AG20443 (cell line): ENCODE measurements at regions not wholly inside any gene's neighbourhood (a gene's known extent, or its start where the extent isn't known, plus 50 kb on each side); places are given as distances from the start of the nearest gene placed in this dataset.
A peak's percentile ranks its signal among the peaks of the same experiment; 100 is the strongest.

ENCODE experiments used
- DNase-seq: peaks from one replicate; pipeline ENCODE4 v3.0.0; 2012; ENCODE audit warnings: low spot score, mixed read lengths

DNA sequence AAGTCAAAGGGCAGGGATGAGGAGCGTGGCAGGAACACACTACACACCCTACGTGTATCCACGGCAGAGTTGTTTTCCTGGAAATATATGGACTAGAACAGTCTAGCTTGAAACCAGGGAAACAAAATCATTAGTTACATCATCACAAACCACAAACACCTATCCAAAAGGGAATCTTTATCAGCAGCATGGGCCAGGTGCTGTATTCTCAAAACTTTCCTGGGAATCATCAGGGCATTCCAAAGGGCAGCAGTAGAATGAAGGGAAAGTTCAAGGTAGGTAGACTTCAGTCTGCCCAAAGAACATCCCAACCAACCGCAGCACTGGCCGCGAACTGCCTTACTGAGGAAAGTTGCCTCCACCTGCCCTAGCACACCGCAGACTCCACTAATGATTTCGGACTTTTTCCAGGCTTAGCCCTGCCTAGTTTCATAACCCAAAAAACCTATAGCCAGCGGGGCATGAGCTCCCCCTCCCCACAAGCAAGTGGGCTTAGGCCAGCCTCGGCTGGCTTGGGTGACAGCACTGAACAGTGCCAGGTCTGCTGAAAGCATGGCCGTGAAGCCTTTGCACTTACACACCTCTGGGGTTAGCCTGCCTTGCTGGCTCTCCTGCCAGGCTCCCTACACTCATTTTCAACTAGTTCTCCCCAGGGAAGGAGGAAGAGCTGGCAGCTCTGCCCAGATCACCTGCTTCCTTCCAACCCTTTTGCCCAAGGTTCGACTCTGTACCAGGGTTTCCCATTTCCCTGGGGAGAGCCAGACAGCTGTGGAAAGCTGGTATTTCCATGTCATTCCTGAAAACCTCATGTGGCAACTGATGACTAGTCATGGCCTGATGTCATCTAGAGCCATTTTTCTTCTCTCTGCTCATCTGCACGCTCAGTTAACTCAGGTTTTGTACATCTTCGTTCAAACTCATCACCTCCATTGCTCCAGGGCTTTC lies 77.3 kb upstream of the UBAC2 start:
- DNase-seq, result peak; percentile 69

DNA sequence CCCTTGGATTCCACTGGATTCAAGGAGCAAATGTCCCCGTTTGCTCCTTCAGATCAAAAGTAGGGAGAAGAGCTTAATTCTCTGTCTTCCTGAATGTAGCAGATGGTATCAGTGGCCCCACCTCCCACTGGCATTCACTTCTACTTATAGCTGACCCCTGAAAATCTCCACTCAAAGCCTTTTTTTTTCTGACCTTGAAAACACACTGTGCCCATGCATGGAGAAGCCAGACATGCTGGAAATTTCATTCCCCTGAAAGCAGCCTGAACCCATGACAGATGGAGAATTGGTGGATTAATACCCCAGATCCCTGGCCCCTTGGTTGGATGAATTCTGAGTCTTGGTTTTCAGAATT lies 76.6 kb upstream of the UBAC2 start:
- no peak for DNase-seq

DNA sequence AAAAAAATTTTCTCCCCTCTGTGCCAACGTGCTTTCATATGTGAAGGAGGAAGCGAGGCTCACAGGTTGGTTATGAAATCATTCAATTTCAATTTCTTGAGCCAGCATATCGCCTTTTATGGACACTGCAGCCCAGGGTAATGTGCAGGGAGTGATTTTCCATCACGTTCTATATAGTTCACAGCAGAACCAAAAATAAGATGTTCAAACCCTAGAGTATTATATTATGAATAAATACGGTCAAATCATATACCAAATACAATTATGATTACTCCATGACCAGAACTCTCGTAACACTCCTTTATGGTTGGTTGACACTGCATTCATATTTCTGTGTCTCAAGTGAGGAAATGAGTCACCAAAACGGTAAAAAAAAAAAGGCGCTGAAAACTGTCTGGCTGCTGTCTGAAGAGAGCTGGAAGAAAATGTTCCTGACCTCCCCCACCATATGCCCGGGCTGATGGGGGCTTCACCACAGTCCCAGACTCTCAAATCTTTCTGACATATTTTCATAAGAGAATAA lies 75.8 kb upstream of the UBAC2 start:
- peak; percentile 66 for DNase-seq

DNA sequence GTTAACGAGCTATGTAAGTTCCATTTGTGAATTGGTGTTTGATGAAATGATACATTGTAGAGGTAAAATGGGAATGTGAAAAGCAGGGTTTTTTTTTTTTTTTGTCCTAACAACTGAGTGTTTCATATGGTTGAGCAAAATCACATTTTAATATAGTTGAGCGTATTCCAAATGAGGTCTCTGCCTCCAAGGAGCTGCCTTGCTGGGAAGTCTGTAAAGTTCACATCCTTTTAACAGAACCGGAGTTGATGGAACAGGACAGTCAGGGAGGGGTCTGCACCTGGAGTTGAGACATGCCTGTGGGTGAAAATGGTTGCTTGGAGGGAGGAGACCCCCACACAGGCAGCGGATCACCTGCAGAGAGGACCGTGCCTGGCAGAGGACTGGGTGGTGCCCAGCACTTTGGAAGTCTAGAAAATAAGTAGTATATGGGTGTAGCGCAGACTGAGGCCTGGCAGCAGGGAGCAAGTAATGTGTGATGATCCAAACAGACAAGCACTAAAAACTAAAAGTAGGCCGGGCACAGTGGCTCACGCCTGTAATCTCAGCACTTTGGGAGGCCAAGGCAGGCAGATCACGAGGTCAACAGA lies 75.2 kb upstream of the UBAC2 start:
- DNase-seq, result no peak

DNA sequence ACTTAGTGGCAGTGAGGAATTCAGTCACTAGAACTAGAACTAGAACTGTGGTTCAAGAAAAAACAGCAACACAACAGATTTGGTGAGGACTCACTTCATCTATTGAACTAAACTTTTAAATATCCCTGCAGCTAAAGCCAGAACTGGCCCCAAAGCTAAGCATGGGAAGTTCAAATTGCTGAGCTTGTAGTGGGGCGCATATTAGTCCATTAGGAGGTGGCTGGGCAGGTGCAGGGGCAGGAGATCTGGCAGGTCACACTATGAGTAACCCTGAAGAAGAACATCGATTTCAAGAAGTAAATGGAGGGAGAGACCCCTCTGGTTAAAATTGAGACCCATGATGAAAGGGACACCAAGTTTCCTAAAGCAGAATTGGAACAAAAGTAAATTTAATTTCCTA lies 73.8 kb upstream of the UBAC2 start:
- DNase-seq, result no peak

DNA sequence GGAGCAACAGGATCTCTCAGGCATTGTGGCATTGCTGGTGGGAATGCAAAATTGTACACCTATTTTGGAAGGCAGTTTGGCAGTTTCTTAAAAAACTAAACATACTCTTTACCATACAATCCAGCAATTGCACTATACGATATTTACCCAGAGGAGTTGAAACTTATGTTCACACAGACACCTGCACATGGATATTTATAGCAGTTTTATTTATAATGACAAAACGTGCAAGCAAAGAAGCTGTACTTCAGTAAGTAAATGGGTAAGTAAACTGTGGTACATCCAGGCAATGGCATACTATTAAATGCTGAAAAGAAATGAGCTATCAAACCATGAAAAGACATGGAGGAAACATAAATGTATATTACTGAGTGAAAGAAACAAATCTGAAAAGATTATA lies 71.6 kb upstream of the UBAC2 start:
- DNase-seq, result no peak

DNA sequence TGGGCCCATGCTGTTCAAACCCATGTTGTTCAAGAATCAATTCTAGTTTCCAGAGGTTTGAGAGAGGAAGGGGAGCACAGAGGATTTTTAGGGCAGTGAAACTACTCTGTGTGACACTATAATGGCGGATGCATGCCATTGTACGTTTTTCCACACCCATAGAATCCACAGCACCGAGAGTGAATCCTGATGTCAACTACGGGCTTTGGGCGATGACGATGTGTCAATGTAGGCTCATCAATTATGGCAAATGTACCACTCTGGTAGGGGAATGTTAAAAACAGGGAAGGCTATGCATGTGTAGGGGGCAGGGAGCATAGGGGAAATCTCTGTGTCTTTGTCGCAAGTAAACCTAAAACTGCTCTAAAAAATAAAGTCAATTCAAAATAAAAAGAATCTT lies 70.7 kb upstream of the UBAC2 start:
- no peak for DNase-seq

DNA sequence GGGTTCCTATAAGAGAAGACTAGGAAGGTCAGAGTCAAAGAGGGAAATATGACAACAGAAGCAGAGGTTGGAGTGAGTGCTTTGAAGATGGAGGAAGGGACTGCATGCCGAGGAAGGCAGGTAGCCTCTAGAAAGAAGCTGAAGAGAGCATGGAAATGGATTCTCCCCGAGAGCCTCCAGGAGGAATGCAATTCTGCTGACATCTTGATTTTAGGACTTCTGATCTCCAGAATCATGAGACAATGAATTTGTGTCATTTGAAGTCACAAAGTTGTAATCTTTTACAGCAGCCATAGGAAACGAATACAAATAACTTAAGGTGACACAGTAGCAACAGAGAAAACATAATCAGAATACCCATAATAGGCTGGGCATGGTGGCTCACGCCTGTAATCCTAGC lies 69.2 kb upstream of the UBAC2 start:
- DNase-seq, result no peak

DNA sequence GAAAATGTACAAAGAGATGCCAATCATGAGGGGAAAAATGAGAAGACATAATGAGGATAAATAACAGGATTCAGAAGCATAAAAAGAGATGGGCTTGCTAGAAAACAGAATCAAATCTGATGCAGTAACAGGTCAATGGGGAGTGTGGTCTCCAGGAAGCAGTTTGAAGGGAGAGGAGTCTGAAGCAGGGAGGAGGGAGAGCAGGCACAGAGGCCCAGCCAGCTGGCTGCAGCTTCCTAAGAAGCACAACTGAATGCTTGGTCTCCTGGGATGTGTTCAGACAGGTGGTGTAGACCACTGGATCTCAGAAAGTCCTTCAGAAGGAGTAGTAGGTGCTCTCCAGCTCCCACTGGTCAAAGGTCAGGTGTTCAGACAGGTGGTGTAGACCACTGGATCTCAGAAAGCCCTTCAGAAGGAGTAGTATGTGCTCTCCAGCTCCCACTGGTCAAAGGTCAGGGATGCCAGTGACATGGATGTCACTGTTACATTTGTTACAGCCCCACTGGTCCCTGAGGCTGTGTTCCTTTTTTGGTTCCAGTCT lies 68.3 kb upstream of the UBAC2 start:
- no peak for DNase-seq

DNA sequence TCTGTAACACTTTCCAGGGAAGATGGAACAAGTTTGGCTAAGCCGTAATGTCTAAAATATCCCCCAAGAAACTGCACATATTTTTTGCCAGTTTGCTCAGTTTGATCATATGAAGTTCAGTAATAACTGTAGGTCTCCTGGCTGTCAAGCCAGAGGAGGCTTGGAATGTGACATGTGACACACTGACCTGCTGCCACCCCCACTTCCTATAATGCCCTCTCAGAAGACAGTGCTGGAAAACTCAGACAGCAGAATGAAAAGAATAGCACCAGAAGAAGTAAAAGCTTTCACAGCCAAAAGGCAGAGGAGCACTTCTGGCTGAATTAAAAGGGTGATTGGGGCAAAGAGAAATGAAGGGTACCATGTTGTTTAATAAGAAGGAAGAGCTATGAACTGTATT lies 67.4 kb upstream of the UBAC2 start:
- no peak for DNase-seq

DNA sequence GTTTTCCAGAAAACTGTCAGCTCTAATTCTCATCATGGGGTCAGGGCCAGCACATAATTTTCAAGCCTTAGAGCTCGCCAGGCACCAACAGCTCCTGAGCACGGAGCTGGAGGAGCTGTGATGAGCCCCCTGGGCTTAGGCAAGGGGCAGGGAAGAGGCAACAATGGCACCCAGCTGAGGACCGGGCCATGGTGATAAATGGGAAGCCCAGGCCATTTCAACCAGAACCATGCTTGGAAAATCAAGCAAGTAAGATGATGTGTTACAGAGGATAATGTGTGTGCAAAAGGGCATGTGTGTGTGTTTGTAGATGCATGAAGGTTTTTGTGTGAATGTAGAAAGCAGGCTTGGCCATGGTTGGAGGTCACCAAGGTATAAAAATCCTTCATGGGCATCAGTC lies 66.8 kb upstream of the UBAC2 start:
- no peak for DNase-seq

DNA sequence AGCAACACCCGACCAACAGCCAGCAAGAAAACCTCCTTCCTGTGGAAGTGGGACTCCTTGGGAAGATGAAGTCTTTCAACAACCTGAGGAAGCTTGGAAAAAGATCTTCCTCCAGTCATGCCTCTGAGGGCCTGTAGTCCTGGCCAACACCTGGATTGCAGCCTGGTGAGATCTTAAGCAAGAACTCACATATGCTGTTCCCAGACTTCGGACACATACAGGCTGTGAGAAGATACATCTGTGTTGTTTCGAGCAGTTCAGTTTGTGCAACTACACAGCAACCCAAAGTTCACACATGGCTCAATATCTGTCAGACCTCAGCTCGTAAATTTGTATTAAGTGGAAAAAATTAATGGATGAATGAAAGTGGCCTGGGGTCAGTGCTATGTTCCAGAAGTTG lies 65.1 kb upstream of the UBAC2 start:
- no peak for DNase-seq

DNA sequence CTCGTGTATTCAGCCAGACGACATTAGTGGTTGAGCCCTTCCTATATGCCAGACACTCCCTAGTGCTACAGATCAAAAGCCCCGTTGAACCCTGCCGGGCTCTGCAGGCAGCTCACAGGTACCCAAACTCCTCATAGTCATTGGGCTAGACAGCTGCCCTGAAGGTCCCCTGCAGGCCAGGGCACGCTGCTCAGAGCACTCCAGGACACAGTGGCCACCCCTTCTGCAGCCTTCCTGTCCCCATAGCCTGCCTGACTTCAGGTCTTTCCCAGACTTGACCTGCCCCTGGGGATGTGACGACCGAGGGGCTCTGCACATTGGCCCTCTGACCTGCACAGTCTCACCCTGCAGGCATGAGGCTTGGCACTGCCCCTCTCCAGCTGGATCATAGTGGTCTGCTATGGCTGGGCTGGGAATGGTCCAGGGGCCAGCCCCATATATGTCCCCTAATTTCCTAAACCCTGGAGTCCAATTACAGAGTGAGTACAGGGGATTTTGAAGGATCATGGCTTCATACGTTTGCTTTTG lies 64.2 kb upstream of the UBAC2 start:
- no peak for DNase-seq

DNA sequence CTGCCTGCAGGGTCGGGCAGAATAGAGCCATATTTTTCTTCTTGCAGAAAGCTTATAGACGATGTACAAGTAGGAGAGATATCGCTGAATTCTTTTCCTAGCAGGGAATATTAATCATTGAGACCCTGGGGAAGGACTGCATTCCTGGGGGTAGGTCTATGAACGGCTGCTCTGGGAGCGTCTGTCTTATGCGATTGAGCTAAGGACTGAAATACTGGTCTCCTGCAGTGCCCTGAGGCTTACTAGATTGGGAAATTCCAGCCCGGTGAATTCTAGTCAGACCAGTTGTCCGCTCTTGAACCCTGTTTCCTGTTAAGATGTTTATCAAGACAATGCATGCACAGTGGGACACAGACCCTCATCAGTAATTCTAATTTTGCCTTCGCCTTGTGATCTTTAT lies 59.8 kb upstream of the UBAC2 start:
- no peak for DNase-seq

DNA sequence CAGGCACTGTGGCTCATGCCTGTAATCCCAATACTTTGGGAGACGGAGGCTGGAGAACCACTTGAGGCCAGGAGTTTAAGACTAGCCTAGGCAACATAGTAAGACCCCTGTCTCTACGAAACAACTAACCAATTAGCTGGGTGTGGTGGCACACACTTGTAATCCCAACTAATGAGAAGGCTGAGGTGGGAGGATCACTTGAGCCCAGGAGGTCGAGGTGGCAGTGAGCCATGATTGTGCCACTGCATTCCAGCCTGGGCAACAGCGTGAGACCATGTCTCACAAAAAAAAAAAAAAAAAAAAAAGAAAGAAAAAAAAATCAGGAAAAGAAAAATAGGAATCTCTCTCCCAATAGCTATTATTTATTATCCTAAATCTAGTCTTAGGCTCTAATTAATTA lies 56.8 kb upstream of the UBAC2 start:
- no peak for DNase-seq

DNA sequence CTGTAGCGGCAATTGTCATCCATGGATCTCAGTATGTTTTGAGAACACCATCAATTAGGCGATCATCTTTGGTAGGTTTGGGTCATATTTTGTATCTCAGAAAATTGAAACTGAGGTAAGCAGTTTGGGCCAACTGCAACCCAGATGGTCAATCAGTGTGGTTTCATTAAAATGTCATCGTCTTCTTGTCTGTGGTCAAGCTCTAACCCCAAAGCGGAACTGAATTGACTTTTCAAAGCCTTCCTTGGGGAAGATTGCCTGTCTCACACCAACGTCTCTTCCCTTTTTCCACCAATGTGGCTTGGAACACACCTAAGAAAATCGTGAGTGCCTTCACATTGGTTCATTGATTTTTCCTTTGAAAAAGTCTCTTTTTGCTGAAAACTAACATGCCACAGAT lies 56.3 kb upstream of the UBAC2 start:
- DNase-seq, result no peak

DNA sequence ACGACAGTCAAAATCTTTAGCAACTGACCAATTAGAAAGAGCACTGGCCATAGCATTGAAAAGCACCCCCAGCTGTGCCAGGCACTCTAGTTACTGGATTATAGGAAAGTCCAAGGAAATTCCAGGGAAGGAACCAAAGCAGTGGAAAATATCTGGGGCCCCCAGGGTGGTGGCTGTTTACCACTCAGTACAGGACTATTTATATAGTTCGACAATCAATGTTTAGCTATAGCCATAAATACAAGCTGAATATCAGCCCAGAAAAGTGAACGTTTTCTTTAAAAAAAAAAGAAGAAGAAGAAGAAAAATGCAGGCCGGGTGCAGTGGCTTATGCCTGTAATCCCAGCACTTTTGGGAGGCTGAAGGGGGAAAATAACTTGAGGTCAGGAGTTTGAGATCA lies 55.2 kb upstream of the UBAC2 start:
- DNase-seq, result no peak

DNA sequence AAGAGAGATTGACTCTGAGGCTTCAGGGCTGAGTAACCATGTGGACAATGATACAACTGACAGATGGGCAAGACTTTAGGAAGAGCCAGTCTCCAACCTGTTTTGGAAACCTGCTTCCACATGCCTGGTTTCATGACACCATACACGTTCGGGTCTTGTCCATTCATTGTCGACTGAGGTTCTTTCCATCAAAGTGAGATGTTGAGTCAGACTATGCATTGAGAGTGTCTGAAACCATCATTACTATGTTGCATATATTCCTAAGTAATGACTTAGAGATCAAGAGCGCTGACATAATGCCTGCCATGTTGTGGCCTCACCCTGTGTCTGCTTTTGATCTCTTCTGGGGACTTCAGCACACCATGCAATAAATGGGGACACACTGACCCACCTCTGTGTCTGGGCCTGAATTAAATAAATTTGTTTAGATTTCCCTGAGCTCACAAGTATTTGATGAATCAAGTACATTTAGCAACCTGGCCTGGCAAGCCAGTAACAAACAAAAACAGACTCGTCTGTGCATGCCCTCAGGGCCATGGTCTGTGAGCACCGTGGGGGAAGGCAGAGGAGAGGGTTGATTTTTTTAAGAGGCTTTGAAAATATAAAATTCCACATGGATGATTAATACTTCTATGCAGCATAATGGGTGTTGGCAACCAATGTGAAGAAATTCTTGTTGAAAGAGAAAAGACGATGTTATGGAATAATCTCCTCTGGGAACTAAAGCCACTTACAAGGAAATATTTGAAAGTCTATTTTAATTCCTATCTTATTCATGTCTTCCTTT lies 49.9 kb upstream of the UBAC2 start:
- peak; percentile 87 for DNase-seq
